MM.1S (cell line): ENCODE measurements at regions not wholly inside any gene's neighbourhood (a gene's known extent, or its start where the extent isn't known, plus 50 kb on each side); places are given as distances from the start of the nearest gene placed in this dataset.

Experiments
- CTCF ChIP-seq: fragments of 300-600 bp; sonication (generic); IDR thresholded peaks from 2 replicates; pipeline ENCODE4 v1.5.1; 2016; ENCODE audit warnings: antibody characterized with exemption, low read length, mixed read lengths
- EZH2 ChIP-seq: fragments of 300-600 bp; sonication (generic); optimal IDR thresholded peaks from 2 replicates; pipeline ENCODE3; 2017; ENCODE audit warnings: low read depth, mild to moderate bottlenecking, antibody characterized with exemption, low read length, mixed read lengths

- TF ChIP-seq CTCF, result no peak
- TF ChIP-seq EZH2, result no peak
Observed at GRCh38 chr17:6209829-6210228, 139.7 kb downstream of the WSCD1 start.
